ENCODE measurements at regions not wholly inside any gene's neighbourhood (a gene's known extent, or its start where the extent isn't known, plus 50 kb on each side); places are given as distances from the start of the nearest gene placed in this dataset.

GRCh38 chr1:241423541-241424479, 66.8 kb upstream of the RGS7 start:
- no peak for TF ChIP-seq NFRKB (IDR thresholded peaks at IDR 0.05)
- TF ChIP-seq, protein P1, sequence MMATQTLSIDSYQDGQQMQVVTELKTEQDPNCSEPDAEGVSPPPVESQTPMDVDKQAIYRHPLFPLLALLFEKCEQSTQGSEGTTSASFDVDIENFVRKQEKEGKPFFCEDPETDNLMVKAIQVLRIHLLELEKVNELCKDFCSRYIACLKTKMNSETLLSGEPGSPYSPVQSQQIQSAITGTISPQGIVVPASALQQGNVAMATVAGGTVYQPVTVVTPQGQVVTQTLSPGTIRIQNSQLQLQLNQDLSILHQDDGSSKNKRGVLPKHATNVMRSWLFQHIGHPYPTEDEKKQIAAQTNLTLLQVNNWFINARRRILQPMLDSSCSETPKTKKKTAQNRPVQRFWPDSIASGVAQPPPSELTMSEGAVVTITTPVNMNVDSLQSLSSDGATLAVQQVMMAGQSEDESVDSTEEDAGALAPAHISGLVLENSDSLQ (IDR thresholded peaks at IDR 0.05): no peak
- TF ChIP-seq FOXA1 (IDR thresholded peaks at IDR 0.05): no peak
- TF ChIP-seq TARDBP (IDR thresholded peaks at IDR 0.05): no peak
